Breast epithelium (tissue), 3 donors: ENCODE measurements at regions not wholly inside any gene's neighbourhood (a gene's known extent, or its start where the extent isn't known, plus 50 kb on each side); places are given as distances from the start of the nearest gene placed in this dataset.

Experiments used
- POLR2A ChIP-seq: fragments of 450-650 bp; IDR thresholded peaks from one replicate; pipeline ENCODE4 v1.6.1; 2016; ENCODE audit warnings: antibody characterized with exemption, mild to moderate bottlenecking, moderate library complexity
- POLR2AphosphoS5 ChIP-seq, 3 donors: sonication (generic); formaldehyde crosslinking; IDR thresholded peaks; one replicate each; pipeline ENCODE4 v1.6.1; 2017; ENCODE audit warnings: antibody characterized with exemption in 3 of 3
- TF ChIP-seq, protein P1 (sequence below), 3 donors: fragments of 450-650 bp; IDR thresholded peaks; one replicate each; pipeline ENCODE4 v1.5.1; 2016 to 2017; ENCODE audit warnings: antibody characterized with exemption in 3 of 3, mild to moderate bottlenecking in 3 of 3, moderate library complexity in 3 of 3

DNA sequence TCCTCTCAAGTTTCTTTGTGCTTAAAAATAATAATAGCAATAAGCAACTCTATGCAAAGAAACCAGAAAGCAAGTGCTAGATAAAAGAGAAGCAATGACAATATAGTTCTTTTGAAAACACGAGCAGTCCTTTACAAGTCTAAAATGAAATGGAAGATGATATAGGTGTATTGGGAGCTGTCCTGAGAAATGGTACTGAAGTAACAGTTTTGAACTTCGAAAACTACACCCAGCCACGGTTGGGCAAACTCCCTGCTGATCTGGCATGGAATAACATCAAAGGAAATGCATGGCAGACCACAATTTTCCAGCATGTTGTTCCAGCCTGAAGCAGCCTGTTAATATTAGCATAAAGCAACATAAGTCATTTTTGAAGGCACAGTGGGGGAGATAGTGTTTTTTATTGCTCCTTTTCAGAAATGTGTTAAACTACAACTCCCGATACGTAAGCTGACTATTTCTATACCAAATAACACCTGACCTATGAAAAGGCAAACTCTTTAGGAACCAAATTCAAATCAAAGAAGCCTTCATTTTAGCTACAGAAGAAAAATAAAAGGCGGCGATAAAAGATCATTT is 596.1 kb upstream of the KLHL29 start:
- TF ChIP-seq, protein P1, sequence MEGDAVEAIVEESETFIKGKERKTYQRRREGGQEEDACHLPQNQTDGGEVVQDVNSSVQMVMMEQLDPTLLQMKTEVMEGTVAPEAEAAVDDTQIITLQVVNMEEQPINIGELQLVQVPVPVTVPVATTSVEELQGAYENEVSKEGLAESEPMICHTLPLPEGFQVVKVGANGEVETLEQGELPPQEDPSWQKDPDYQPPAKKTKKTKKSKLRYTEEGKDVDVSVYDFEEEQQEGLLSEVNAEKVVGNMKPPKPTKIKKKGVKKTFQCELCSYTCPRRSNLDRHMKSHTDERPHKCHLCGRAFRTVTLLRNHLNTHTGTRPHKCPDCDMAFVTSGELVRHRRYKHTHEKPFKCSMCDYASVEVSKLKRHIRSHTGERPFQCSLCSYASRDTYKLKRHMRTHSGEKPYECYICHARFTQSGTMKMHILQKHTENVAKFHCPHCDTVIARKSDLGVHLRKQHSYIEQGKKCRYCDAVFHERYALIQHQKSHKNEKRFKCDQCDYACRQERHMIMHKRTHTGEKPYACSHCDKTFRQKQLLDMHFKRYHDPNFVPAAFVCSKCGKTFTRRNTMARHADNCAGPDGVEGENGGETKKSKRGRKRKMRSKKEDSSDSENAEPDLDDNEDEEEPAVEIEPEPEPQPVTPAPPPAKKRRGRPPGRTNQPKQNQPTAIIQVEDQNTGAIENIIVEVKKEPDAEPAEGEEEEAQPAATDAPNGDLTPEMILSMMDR (IDR thresholded peaks at IDR 0.05), result no peak
- TF ChIP-seq POLR2AphosphoS5 (IDR thresholded peaks at IDR 0.05) (no peak), POLR2A (no peak)
